AG04449 (cell line): ENCODE measurements at regions not wholly inside any gene's neighbourhood (a gene's known extent, or its start where the extent isn't known, plus 50 kb on each side); places are given as distances from the start of the nearest gene placed in this dataset.

ENCODE experiments used
- CTCF ChIA-PET: fragments of 350-600 bp; formaldehyde crosslinking; extraction: SDS; loops from one replicate; lab custom pipeline; 2021; ENCODE audit warnings: antibody characterized with exemption; lab: Yijun Ruan, JAX
- POLR2A ChIA-PET: fragments of 400-600, 350-600 bp; formaldehyde crosslinking; extraction: SDS; loops from one replicate; lab custom pipeline; 2020; ENCODE audit warnings: antibody characterized with exemption, inconsistent platforms; lab: Yijun Ruan, JAX
- DNase-seq: peaks from one replicate; pipeline ENCODE4 v3.0.0-alpha.2; 2010; ENCODE audit warnings: low read depth, low spot score
- H3K4me3 ChIP-seq: 2 replicates; pipeline ENCODE4 v1.5.1; 2011; ENCODE audit warnings: low read depth, mild to moderate bottlenecking, control low read depth, low read length
- TF ChIP-seq, protein P1 (sequence below): IDR thresholded peaks from one replicate; pipeline ENCODE4 v1.5.1; 2011; ENCODE audit warnings: mild to moderate bottlenecking, moderate library complexity, low read length, control low read depth, inconsistent platforms; ENCODE audit not compliant: insufficient read depth; ENCODE audit errors: missing control alignments

DNA sequence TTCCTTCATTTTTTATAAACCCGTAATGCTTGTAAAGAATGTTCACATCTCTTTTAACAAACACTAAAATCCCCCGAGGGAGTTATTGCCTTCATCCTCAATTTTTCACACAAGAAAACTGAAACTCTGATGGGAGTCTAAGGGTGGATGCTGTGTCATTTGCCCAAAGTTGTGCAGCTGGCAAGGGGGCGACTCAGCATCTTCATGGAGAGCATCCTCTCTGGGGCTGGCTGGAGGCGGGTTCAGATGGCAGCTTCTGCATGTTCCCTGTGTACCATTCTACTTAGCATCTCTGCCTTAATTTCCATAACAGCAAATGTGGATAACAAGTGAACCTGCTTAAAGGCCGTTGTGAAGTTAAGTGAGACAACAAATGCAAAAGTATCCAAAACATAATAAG, 256.4 kb downstream of the IRS2 start:
- no peak overlapping the region for H3K4me3 ChIP-seq
- DNase-seq: no peak
- TF ChIP-seq, protein P1, sequence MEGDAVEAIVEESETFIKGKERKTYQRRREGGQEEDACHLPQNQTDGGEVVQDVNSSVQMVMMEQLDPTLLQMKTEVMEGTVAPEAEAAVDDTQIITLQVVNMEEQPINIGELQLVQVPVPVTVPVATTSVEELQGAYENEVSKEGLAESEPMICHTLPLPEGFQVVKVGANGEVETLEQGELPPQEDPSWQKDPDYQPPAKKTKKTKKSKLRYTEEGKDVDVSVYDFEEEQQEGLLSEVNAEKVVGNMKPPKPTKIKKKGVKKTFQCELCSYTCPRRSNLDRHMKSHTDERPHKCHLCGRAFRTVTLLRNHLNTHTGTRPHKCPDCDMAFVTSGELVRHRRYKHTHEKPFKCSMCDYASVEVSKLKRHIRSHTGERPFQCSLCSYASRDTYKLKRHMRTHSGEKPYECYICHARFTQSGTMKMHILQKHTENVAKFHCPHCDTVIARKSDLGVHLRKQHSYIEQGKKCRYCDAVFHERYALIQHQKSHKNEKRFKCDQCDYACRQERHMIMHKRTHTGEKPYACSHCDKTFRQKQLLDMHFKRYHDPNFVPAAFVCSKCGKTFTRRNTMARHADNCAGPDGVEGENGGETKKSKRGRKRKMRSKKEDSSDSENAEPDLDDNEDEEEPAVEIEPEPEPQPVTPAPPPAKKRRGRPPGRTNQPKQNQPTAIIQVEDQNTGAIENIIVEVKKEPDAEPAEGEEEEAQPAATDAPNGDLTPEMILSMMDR: no peak
- ChIA-PET CTCF (no interaction called here), POLR2A (no interaction called here)

DNA sequence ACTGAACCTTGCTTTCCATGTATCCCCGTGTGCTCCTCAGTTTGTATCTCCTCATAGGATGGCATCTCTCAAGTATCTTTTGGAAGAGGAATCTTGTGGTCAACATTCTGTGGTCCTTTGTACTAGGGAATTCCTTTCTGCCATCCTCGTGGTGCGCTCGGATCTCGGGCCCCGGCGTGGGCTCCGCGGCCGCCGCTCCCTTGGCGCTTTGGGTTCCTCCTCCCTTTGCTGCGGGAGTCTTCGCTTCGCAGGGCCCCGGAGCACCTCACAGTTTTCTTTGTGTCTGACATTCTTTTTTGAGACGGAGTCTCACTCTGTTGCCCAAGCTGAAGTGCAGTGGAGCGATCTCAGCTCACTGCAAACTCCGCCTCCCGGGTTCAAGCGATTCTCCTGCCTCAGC, 264.7 kb downstream of the IRS2 start:
- POLR2A ChIA-PET: no interaction called here
- no peak for DNase-seq
- no peak overlapping the region for H3K4me3 ChIP-seq
- TF ChIP-seq, protein P1: no peak
- CTCF ChIA-PET: interaction anchor here (1.0 to 1.3 kb wide), 2 partner anchors 12 to 376 kb away, joined by 3 read pairs; no protein-coding TSS in a partner anchor

DNA sequence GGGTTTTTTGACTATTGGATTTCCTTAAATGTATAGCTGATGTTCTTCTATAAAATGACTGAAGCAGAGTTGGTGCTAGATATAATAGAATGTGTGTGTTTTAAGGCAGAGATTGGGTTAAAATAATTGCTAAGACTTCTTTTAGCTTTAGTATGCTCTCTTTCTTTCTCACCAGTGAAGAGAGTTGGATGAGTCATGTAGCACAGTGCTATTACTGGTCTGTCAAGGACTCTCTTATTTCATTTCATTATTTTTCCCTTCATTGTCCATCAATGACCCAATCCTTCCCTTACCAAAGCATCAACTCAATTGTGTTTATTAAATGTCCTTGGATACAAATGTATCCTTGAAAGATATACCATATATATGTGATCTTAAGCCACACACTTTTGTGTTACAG, 268.9 kb downstream of the IRS2 start:
- no peak for DNase-seq
- CTCF ChIA-PET: interaction anchor here (1.0 kb wide), 1 partner anchor 8 kb away, joined by 3 read pairs; no protein-coding TSS in a partner anchor
- TF ChIP-seq, protein P1: no peak
- POLR2A ChIA-PET: no interaction called here
- no peak overlapping the region for H3K4me3 ChIP-seq

DNA sequence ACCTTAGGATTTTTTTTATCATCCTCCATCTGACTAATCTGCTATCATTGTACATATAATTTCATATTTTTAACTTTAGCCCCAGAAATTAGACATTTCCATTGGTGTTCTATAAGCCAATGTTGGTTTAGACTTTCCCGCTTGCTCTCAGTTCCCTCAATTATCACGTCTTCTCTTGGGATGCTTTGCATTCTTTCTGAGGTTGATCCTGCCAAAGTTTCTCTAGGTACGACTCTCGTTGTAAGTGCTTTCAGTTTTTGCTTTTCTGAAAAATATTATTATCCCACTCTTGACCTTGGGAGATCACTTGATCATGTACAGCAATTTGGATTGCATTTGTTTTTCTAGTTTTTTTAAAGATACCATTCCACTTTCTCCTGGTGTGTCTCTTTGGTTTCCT, 270.2 kb downstream of the IRS2 start:
- TF ChIP-seq, protein P1: no peak
- H3K4me3 ChIP-seq: no peak overlapping the region
- ChIA-PET POLR2A (no interaction called here), CTCF (no interaction called here)
- DNase-seq: no peak

DNA sequence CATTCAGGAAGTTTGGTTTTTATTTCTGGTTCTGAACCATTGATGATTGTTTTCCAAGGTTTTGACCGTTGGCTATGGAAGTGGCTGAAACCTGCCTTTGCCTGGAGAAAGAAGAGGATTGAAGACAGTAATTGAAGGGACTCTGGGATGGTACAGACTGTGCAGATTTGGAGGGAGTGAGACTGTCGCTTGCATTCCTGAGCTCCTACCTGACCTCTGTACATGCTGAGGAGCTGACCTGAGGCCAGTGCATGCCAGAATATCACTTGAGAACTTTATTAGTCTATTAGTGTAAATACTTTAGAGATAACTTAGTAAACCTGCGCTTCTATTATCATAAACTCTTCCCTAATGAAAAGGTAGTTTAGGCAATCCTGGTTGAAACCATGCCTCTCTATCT, 276.4 kb downstream of the IRS2 start:
- no peak for DNase-seq
- H3K4me3 ChIP-seq: no peak overlapping the region
- TF ChIP-seq, protein P1: no peak
- ChIA-PET CTCF (interaction anchor here (1.3 kb wide), 1 partner anchor 7 kb away, joined by 3 read pairs; no protein-coding TSS in a partner anchor), POLR2A (no interaction called here)

DNA sequence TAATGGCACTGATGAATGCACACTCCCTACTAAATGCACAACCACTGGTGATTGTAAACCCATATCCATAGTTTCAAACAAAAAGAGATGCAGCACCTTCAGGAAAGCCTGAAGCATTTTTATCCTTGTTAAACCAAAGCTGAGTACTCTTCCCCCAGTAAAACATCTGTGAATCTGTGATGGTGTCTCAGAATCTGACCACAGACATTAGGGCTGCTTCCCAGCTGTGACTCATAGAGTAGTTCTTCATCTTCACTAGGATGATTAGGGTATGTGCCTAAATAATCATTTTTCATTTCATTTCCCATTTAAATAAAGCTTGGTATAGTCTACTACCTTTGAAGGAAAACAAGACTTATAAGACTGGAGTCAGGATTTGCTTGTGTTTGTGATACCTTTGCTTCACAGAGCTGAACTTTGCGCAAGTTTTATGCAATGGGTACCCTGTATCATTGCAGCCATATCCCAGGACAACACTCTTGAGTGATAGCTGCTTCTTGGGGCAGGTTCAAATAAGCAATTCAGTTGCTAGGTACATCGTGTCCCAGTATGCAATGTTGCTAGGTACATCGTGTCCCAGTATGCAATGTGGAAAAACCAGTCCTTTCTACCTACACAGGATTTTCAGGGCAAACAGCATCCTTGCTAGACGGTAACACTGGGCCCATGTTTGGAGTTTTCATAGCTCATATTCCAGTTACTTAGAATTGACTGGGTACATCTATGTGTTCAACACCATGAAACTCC, 277.1 kb downstream of the IRS2 start:
- TF ChIP-seq, protein P1: no peak
- DNase-seq: peak; percentile 33
- POLR2A ChIA-PET: no interaction called here
- CTCF ChIA-PET: interaction anchor here (1.0 to 1.3 kb wide), 2 partner anchors 8 to 12 kb away, joined by 3 read pairs; no protein-coding TSS in a partner anchor
- no peak overlapping the region for H3K4me3 ChIP-seq
